ENCODE measurements at regions not wholly inside any gene's neighbourhood (a gene's known extent, or its start where the extent isn't known, plus 50 kb on each side); places are given as distances from the start of the nearest gene placed in this dataset.
"Not testable (repeated sequence)": the region's sequence is repeated elsewhere in the genome, so short reads cannot be mapped to it uniquely, and the experiment has no call there.

DNA sequence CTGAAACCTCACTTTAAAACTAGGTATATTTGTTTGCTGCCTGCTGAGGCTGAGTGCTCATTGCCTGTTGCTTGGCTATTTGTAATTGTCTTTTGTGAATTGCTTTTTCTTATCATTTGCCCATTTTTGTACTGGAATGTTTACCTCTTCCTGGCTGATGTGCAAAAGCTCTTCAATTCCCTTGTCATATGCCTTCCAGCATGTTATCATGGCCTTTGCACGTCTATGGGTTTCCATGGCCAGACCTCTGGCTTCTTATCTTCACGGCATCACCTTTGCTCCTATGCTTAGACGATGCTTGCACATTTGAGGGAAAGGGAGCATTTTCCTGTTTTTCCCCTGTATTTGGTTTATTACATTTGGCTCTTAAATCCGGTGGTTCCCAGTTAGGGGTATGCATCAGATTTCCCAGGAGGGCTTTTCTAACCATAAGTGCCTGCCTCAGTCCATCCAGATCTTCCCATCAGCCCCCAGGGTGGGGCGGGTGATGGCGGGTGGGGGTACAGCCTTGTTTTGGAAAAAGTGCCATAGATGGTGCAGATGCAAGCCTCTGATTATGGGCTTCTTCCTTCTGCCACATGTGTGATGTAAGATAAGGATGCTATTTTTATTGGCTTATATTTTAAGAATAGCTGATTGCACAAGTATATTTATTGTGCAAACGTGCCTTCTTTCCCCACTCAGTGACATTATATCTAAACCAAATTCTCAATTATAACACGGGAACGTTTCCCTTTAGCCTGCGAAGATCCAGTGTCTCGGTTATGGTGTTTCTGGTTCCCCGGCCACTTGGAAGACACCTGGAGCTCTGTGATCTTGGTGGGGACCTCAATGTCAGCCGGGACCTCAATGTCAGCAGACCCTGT lies 70.6 kb upstream of the SEPTIN5 start:
- DNase-seq, result peak in 2 of 3 donors; percentile 26 to 29

DNA sequence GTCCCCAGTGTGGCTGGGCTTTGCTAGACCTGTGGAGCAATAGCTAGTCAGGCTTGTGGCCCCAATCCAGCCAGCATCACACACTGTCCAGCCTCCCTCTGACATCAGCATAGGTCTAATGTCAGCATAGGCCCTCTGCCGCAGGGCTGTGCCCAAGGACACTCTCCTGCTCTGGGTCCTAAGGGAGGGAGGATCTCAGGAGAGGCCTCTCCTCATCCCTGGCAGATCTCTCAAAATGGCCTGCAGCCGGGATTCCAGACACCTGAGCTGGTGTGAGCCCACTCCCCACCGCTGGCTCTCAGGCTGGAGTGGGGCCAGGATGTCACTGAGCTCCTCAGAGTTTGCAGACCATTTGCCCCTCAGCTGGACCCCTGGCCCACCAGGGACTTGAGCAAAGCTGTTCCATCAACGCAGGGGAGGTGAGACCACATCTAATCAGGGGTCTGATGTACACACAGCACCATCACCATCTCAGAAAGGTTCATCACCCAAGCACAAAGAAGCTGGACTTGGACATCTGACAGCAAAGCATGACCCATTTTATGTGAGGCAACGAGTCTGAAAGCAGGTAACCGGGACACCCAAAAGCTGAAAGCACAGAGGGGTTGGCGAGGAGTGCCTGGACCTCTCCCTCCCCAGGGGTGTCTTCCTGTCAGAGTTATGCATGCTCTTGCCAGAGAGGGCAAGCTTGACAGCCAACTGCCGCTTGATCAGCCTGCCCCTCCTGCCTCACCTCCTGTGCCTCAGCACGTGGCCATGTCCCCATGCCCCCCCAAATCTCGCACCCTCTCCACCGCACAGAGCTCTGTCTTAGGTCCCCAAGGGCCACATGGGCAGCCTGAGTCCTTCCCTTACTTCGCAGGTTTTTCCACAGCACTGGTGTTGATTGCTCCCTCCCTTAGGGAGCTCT lies 69.7 kb upstream of the SEPTIN5 start:
- DNase-seq, result peak; percentile 16 to 21 (median 18)

GRCh38 chr22:19645391-19645790 lies 68.9 kb upstream of the SEPTIN5 start:
- no peak for DNase-seq

DNA sequence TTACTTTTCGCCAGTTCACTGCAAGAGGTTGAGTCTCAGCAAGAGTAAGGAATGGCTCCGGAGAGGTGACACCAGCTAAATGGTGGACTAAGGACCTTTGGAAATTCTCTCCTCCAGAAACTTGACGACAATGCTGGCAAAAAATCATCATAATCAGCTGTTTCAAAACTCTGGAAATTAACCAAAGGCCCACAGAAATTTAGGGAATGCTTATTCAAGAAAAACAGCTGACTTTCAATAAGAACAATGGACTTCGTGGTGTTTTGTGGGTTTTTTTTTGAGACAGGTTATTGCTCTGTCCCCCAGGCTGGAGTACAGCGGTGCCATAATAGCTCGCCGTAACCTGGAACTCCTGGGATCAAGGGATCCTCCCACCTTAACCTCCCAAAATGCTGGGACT lies 68.4 kb upstream of the SEPTIN5 start:
- no peak for DNase-seq

GRCh38 chr22:19646383-19646782 lies 67.9 kb upstream of the SEPTIN5 start:
- no peak for DNase-seq

- peak in 1 of 3 donors; percentile 10 for DNase-seq
Measured at GRCh38 chr22:19648419-19648929, 65.8 kb upstream of the SEPTIN5 start.

- no peak for DNase-seq
Measured at GRCh38 chr22:19652316-19652715, 62.0 kb upstream of the SEPTIN5 start.

- no peak for DNase-seq
Measured at GRCh38 chr22:19654338-19654987, 59.8 kb upstream of the SEPTIN5 start.

DNA sequence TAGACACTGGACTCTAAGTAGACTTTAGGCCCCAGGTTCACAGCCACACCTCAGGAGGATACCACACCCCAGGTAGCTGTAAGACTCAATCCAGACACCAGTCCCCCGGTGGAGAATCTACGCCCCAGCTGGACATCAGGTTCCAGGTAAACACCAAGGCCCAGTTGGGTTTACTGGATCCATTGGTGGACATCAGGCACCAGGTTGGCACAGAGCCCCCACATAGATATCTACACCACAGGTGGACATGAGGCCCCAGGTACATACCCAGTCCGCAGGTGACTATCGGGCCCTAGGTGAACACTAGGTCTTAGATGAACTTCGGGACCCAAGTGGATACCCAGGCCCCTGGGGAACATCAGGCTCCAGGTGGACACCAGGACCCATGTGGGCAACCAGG lies 58.9 kb upstream of the SEPTIN5 start:
- DNase-seq, result no peak

GRCh38 chr22:19656541-19657251 lies 57.6 kb upstream of the SEPTIN5 start:
- DNase-seq, result no peak

DNA sequence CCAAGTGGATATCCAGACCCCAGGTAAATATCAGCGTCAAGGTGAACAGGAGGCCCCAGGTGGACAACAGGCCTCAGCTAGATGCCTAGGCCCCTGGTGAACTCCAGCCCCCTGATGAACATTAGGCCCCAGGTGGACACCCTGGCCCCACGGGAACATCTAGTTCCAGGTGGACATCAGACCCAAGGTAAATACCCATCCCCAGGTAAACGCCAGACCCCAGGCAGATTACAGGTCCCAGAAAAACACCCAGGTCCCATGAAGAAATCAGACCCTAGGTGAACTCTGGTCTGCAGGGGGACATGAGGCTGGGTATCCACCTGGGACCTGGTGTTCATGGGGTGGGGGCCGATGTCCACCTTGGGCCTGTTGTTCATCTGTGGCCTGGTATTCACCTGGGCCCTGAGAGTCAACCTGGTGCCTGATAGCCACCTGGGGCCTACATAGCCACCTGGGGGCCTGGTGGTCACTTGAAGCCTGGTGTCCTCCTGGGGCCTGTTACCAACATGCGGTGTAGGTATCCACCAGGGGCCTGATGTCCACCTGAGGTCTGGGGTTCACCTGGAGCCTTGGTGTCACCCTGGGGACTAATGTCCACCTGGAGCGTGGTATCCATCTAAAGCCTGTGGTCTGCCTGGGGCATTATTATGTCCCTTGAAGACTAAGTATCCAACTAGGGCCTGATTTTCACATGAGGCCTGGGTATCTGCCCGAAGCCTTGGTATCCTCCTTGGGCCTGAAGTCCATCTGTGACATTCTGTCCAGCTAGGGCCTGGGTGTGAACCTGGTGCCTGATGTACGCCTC lies 56.8 kb upstream of the SEPTIN5 start:
- DNase-seq, result no peak

GRCh38 chr22:19658057-19658966 lies 56.0 kb upstream of the SEPTIN5 start:
- DNase-seq, result no peak

GRCh38 chr22:19658967-19659804 lies 55.1 kb upstream of the SEPTIN5 start:
- DNase-seq, result no peak

DNA sequence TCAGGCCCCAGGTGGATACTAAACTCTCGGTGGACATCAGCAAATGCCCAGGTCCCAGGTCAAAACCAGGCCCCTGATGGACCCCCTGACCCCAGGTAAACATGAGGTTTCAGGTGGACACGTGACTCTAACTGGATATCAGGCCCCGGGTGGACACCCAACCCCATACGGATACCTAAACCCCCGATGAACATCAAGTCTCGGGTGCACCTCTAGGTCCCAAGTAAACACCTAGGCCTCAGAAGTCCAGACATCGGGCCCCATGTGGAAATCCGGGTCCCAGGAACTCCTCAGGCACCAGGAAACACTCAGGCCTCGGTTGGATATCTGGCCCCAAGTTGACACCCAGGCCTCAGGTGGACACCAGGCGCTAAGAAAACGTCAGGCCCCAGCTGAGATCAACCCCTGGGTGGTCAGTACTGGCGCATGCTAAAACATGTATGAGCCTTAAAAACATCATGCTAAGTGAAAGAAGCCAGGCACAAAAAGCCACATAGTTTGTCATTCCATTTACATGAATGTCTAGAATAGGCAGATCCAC lies 54.4 kb upstream of the SEPTIN5 start:
- DNase-seq, result no peak

DNA sequence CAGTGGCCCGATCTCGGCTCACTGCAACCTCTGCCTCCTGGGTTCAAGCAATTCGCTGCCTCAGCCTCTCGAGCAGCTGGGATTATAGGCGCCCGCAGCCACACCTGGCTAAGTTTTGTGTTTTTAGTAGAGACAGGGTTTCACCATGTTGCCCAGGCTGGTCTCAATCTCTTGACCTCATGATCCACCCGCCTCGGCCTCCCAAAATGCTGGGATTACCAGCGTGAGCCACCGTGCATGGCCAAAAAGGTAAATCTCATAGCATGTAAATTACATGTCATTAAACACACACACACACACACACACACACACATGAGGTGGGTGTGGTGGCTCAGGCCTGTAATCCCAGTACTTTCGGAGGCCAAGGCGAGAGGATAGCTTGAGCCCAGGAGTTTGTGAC lies 53.7 kb upstream of the SEPTIN5 start:
- DNase-seq, result not testable (repeated sequence)

GRCh38 chr22:19661156-19661555 lies 53.1 kb upstream of the SEPTIN5 start:
- no peak for DNase-seq

DNA sequence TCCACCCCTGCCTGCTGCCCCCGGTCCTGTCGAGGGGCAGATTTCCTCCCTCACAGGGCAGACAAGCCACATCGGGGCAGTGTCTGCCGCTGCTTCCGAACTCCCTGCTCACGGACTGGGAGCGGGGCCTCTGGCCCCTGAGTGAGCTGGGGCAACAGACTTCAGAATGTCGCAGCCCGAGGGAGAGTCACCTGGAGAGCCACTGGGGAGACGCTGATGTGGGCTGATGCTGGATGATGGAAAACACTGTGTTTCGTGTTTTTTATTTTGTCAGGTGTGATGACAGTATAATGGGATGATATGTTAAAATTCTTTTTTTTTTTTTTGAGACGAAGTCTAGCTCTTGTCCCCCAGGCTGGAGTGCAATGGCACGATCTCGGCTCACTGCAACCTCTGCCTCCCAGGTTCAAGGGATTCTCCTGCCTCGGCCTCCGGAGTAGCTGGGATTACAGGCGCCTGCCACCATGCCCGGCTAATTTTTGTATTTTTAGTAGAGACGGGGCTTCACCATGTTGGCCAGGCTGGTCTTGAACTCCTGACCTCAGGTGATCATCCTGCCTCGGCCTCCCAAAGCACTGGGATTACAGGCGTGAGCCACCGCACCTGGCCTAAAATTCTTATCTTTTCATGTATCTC lies 52.1 kb upstream of the SEPTIN5 start:
- not testable (repeated sequence) for DNase-seq

GRCh38 chr22:19663286-19663815 lies 51.0 kb upstream of the SEPTIN5 start:
- peak in 1 of 3 donors; percentile 22 for DNase-seq
